SK-N-SH (cell line): ENCODE measurements at regions not wholly inside any gene's neighbourhood (a gene's known extent, or its start where the extent isn't known, plus 50 kb on each side); places are given as distances from the start of the nearest gene placed in this dataset.
"Not testable (repeated sequence)": the region's sequence is repeated elsewhere in the genome, so short reads cannot be mapped to it uniquely, and the experiment has no call there.

ENCODE experiments used
- CTCF ChIP-seq: fragments of 200-600 bp; sonication (generic); IDR thresholded peaks from 2 replicates; pipeline ENCODE4 v1.6.1; 2017; ENCODE audit warnings: antibody characterized with exemption, mild to moderate bottlenecking, moderate library complexity
- EP300 ChIP-seq, 2 experiments: IDR thresholded peaks; 2 replicates each; pipeline versions ENCODE4 v1.4.0 to v1.6.1; 2012; ENCODE audit warnings: borderline replicate concordance in 1 of 2, low read depth in 1 of 2, low read length in 1 of 2
- EZH2phosphoT487 ChIP-seq: fragments of 200-600 bp; sonication (generic); IDR thresholded peaks from 2 replicates; pipeline ENCODE4 v1.6.1; 2017; ENCODE audit warnings: low read depth, mixed run types, mild to moderate bottlenecking, antibody characterized with exemption, moderate library complexity, borderline replicate concordance
- GATA2 ChIP-seq: sonication (generic); formaldehyde crosslinking; IDR thresholded peaks from 2 replicates; pipeline ENCODE4 v1.5.0; 2020; ENCODE audit warnings: mild to moderate bottlenecking, missing genetic modification reagents
- JUND ChIP-seq: IDR thresholded peaks from 2 replicates; pipeline ENCODE4 v1.4.0; 2012
- MXI1 ChIP-seq: IDR thresholded peaks from 2 replicates; pipeline ENCODE4 v1.6.1; 2012; ENCODE audit warnings: mild to moderate bottlenecking, low read depth, low read length, improper control_type of control experiment
- PBX3 ChIP-seq: IDR thresholded peaks from 2 replicates; pipeline ENCODE4; 2012
- POLR2AphosphoS5 ChIP-seq: IDR thresholded peaks from 2 replicates; pipeline ENCODE4 v1.6.1; 2012; ENCODE audit warnings: low read depth, low read length
- RXRA ChIP-seq: IDR thresholded peaks from 2 replicates; pipeline ENCODE4 v1.4.0; 2012; ENCODE audit warnings: low read depth, mild to moderate bottlenecking, borderline replicate concordance
- TAF1 ChIP-seq: IDR thresholded peaks from 2 replicates; pipeline ENCODE4 v1.6.1; 2012; ENCODE audit warnings: low read depth, mild to moderate bottlenecking, low read length, moderate library complexity, borderline replicate concordance
- TEAD4 ChIP-seq: IDR thresholded peaks from 2 replicates; pipeline ENCODE4 v1.4.0; 2012; ENCODE audit warnings: mild to moderate bottlenecking, borderline replicate concordance; ENCODE audit not compliant: insufficient read depth
- TF ChIP-seq, protein P1 (sequence below): IDR thresholded peaks from 2 replicates; pipeline ENCODE4 v1.4.0; 2012; ENCODE audit warnings: low read depth
- TF ChIP-seq, protein P2 (sequence below): fragments of 150-350 bp; IDR thresholded peaks from 2 replicates; pipeline ENCODE4 v1.6.1; 2016; ENCODE audit warnings: mild to moderate bottlenecking, low read depth, low read length
- TF ChIP-seq, protein P3 (sequence below): IDR thresholded peaks from 2 replicates; pipeline ENCODE4 v1.6.1; 2012; ENCODE audit warnings: mild to moderate bottlenecking, low read depth, low read length, moderate library complexity

- not testable (repeated sequence) for TF ChIP-seq EZH2phosphoT487; MXI1; CTCF; GATA2; PBX3; RXRA; POLR2AphosphoS5; EP300 (IDR thresholded peaks at IDR 0.05; ENCODE audit: borderline replicate concordance in 1 of 2, low read depth in 1 of 2, low read length in 1 of 2); TAF1; TEAD4; JUND
- TF ChIP-seq, protein P1, sequence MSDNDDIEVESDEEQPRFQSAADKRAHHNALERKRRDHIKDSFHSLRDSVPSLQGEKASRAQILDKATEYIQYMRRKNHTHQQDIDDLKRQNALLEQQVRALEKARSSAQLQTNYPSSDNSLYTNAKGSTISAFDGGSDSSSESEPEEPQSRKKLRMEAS = not testable (repeated sequence)
- TF ChIP-seq, protein P2, sequence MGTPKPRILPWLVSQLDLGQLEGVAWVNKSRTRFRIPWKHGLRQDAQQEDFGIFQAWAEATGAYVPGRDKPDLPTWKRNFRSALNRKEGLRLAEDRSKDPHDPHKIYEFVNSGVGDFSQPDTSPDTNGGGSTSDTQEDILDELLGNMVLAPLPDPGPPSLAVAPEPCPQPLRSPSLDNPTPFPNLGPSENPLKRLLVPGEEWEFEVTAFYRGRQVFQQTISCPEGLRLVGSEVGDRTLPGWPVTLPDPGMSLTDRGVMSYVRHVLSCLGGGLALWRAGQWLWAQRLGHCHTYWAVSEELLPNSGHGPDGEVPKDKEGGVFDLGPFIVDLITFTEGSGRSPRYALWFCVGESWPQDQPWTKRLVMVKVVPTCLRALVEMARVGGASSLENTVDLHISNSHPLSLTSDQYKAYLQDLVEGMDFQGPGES = not testable (repeated sequence)
- TF ChIP-seq, protein P3, sequence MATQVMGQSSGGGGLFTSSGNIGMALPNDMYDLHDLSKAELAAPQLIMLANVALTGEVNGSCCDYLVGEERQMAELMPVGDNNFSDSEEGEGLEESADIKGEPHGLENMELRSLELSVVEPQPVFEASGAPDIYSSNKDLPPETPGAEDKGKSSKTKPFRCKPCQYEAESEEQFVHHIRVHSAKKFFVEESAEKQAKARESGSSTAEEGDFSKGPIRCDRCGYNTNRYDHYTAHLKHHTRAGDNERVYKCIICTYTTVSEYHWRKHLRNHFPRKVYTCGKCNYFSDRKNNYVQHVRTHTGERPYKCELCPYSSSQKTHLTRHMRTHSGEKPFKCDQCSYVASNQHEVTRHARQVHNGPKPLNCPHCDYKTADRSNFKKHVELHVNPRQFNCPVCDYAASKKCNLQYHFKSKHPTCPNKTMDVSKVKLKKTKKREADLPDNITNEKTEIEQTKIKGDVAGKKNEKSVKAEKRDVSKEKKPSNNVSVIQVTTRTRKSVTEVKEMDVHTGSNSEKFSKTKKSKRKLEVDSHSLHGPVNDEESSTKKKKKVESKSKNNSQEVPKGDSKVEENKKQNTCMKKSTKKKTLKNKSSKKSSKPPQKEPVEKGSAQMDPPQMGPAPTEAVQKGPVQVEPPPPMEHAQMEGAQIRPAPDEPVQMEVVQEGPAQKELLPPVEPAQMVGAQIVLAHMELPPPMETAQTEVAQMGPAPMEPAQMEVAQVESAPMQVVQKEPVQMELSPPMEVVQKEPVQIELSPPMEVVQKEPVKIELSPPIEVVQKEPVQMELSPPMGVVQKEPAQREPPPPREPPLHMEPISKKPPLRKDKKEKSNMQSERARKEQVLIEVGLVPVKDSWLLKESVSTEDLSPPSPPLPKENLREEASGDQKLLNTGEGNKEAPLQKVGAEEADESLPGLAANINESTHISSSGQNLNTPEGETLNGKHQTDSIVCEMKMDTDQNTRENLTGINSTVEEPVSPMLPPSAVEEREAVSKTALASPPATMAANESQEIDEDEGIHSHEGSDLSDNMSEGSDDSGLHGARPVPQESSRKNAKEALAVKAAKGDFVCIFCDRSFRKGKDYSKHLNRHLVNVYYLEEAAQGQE = not testable (repeated sequence)
These were observed 80.6 kb upstream of the SEL1L start for GRCh38 chr14:81614302-81614701.
